Stomach (tissue), 4 donors: ENCODE measurements at regions not wholly inside any gene's neighbourhood (a gene's known extent, or its start where the extent isn't known, plus 50 kb on each side); places are given as distances from the start of the nearest gene placed in this dataset.

Source experiments
- CTCF ChIP-seq, 7 experiments: fragments of 450-650 bp in 4 of 7; fragments of 200-600 bp in 3 of 7; sonication (generic) in 3 of 7; IDR thresholded peaks; one replicate each; pipeline ENCODE4 v1.5.1; 2016 to 2019; ENCODE audit warnings: antibody characterized with exemption in 7 of 7, control low read depth in 2 of 7, mild to moderate bottlenecking in 1 of 7
- EP300 ChIP-seq: sonication (generic); formaldehyde crosslinking; IDR thresholded peaks from one replicate; pipeline ENCODE4 v1.6.1; 2017; ENCODE audit warnings: antibody characterized with exemption
- POLR2A ChIP-seq, 4 donors: fragments of 450-650 bp; IDR thresholded peaks; one replicate each; pipeline ENCODE4 v1.6.1; 2016; ENCODE audit warnings: antibody characterized with exemption in 4 of 4, control low read depth in 2 of 4, mild to moderate bottlenecking in 1 of 4, moderate library complexity in 1 of 4
- POLR2AphosphoS5 ChIP-seq, 3 donors: sonication (generic); formaldehyde crosslinking; IDR thresholded peaks; one replicate each; pipeline ENCODE4 v1.6.1; 2016; ENCODE audit warnings: antibody characterized with exemption in 3 of 3

GRCh38 chr2:18787726-18788125 is 198.4 kb upstream of the NT5C1B start:
- TF ChIP-seq CTCF (IDR thresholded peaks at IDR 0.05): no peak
- no peak for TF ChIP-seq POLR2A (IDR thresholded peaks at IDR 0.05)
- no peak for TF ChIP-seq POLR2AphosphoS5 (IDR thresholded peaks at IDR 0.05)
- no peak for TF ChIP-seq EP300
